ENCODE measurements at regions not wholly inside any gene's neighbourhood (a gene's known extent, or its start where the extent isn't known, plus 50 kb on each side); places are given as distances from the start of the nearest gene placed in this dataset.

DNA sequence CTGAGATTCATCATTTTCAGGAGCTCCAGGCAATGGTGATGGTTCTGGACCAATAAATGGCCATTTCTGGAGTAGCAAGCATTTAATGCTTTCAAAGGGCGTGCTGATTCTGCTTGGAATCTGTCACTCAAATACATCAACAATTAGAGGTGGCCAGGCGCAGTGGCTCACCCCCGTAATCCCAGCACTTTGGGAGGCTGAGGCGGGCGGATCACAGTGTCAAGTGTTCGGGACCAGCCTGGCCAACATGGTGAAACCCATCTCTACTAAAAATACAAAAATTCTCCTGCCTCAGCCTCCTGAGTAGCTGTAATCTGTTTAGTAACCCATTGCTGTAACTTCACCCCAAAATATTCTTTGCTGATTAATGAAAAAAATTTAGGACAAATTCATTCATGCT is 1574.2 kb downstream of the EFNB2 start:
- TF ChIP-seq POLR2AphosphoS5 (IDR thresholded peaks at IDR 0.05; ENCODE audit: low read depth, low read length), result no peak
- no peak for TF ChIP-seq POLR2A (IDR thresholded peaks at IDR 0.05; ENCODE audit: low read depth, low read length)

Measured in GM12892 (cell line).